ENCODE measurements at regions not wholly inside any gene's neighbourhood (a gene's known extent, or its start where the extent isn't known, plus 50 kb on each side); places are given as distances from the start of the nearest gene placed in this dataset.

DNA sequence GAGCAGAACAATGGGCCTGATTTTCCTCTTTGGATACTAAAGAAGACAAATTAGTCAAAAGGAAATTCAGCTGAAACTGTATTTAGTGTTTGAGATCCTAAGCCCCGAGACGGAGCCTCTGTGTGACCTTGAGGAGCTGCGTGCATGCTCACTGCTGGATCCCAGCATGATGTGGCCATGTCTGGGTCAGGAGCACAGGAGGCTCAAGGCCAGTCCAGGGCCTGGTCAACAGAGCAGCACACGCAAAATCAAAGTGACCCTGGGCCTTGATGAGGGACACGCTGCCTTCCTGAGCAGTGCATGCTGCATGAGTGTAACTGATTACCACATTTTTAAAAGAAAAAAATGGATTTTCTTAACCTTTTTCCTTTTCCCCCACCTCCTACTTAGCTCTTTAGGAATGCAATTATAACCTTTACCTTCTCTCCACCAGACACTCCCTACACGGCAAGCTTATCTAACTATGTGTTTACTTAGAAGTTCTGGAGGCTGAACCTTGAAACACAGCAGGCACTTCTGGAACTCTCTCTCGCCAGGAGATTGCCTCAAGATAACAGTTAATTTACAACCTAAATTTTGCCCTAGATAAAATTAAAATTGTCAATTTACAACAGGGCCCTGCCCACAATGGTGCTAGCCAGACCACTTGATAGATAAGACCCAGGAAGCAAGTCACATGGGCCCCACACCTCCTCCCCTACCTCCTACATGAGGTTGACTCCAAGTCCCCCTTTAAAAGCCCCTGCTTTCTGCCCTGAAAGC, 144.6 kb downstream of the LRIG2 start:
- H3K27ac ChIP-seq: no peak overlapping the region
- H3K4me1 ChIP-seq: no peaks in the 10 kb centered on the region
- H3K27me3 ChIP-seq: no peaks in the 10 kb centered on the region
- no peaks in the 10 kb centered on the region for H3K36me3 ChIP-seq
- no peak overlapping the region for H3K9ac ChIP-seq
- H3K4me3 ChIP-seq: no peak overlapping the region
- TF ChIP-seq Cebpa-rat (IDR thresholded peaks at IDR 0.05): no peak
- peaks cover 9% of the 10 kb centered on the region; the same call in 1 of the 2 replicates for H3K9me3 ChIP-seq
- H4K20me1 ChIP-seq: no peaks in the 10 kb centered on the region
- no peak overlapping the region for H3K4me2 ChIP-seq

DNA sequence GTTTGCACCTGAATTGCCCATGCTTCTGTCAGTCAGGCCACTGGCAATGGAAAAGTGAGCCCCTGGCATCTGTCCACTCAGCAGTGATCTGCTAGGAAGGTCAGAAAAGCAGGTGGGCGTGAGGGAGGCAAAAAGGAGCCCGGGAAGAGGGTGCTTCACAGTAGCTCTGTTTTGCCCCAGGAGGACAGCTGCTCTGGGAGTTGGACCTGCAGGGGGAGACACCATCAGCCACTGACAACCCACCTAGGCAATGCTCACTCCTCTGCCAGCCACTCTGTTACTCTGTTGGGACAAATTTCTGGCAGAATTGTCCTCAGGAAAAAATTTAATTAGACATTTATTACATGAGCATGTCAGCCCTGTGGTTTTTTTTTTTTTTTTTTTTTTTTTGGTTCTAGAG, 146.4 kb downstream of the LRIG2 start:
- no peak overlapping the region for H3K27ac ChIP-seq
- peaks cover 8% of the 10 kb centered on the region; the same call in 1 of the 2 replicates for H3K9me3 ChIP-seq
- no peak overlapping the region for H3K4me3 ChIP-seq
- H3K4me2 ChIP-seq: no peak overlapping the region
- H4K20me1 ChIP-seq: no peaks in the 10 kb centered on the region
- no peaks in the 10 kb centered on the region for H3K27me3 ChIP-seq
- no peak for TF ChIP-seq Cebpa-rat (IDR thresholded peaks at IDR 0.05)
- no peaks in the 10 kb centered on the region for H3K36me3 ChIP-seq
- no peak overlapping the region for H3K9ac ChIP-seq
- H3K4me1 ChIP-seq: no peaks in the 10 kb centered on the region

DNA sequence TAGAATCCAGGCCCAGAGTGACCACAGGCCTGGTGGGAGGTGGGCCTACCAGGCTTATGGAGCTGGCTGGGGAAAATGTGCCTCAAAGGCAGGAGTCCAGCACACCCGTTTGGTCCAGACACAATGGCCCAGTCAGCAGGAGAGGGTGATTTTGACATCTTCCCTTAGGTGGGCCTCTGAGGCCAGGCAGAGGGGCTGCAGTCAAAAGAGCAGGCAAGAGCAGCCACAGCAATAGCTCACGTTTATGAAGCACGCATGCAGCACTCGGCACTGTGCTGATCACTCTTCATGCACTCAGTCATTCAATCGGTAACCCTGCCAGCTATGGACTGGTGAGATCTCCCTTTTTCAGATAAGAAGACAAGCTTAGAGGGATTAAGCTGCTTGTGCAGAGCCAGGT, 146.8 kb downstream of the LRIG2 start:
- no peaks in the 10 kb centered on the region for H4K20me1 ChIP-seq
- no peaks in the 10 kb centered on the region for H3K4me1 ChIP-seq
- TF ChIP-seq Cebpa-rat (IDR thresholded peaks at IDR 0.05): no peak
- H3K27me3 ChIP-seq: no peaks in the 10 kb centered on the region
- H3K27ac ChIP-seq: no peak overlapping the region
- H3K36me3 ChIP-seq: no peaks in the 10 kb centered on the region
- H3K4me3 ChIP-seq: no peak overlapping the region
- peaks cover 4% of the 10 kb centered on the region; the same call in 1 of the 2 replicates for H3K9me3 ChIP-seq
- no peak overlapping the region for H3K4me2 ChIP-seq
- no peak overlapping the region for H3K9ac ChIP-seq

DNA sequence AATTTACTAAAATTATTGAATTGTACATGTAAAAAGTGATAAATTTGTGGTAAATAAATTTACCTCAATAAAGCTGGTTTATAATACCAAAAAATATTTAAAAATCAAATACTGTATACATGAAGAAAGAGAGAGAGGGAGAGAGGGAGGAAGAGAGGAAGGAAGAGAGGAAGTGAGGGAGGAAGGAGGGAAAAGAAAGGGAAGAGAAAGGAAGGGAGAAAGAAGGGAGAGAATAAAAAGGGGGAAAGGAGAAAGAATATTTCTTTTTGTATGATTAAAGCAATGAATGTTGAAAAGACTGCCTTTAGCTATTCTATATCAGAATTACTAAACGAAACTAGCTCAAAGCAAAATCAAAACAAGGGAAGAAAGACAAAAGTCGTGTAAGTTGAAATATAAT, 150.0 kb downstream of the LRIG2 start:
- H3K4me1 ChIP-seq: no peaks in the 10 kb centered on the region
- H4K20me1 ChIP-seq: no peaks in the 10 kb centered on the region
- H3K9ac ChIP-seq: no peak overlapping the region
- H3K4me2 ChIP-seq: no peak overlapping the region
- H3K4me3 ChIP-seq: no peak overlapping the region
- no peaks in the 10 kb centered on the region for H3K27me3 ChIP-seq
- H3K36me3 ChIP-seq: no peaks in the 10 kb centered on the region
- TF ChIP-seq Cebpa-rat (IDR thresholded peaks at IDR 0.05): no peak
- no peak overlapping the region for H3K27ac ChIP-seq
- no peaks in the 10 kb centered on the region for H3K9me3 ChIP-seq

DNA sequence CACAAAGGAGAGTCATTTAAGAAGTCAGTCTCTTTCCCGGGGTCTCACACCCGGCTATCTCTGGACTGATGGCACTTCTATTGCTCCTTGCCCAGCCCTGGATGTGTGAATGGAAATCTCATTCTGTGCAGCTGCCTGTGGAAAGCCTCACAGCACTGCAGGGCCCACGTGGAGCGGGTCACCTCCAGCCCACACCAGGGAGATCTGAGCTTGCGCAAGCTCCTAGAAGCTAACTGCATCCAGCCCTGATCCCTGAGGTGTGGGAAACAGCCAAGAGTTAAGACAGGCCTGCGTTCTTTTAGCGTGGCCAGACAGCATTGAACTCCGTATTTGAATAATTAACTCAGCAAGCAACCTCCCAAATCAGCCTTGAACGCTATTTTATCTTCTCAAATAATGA, 150.5 kb downstream of the LRIG2 start:
- no peak for TF ChIP-seq Cebpa-rat (IDR thresholded peaks at IDR 0.05)
- Histone ChIP-seq H3K27me3 (no peaks in the 10 kb centered on the region), H4K20me1 (no peaks in the 10 kb centered on the region), H3K4me3 (no peak overlapping the region), H3K4me1 (no peaks in the 10 kb centered on the region), H3K36me3 (no peaks in the 10 kb centered on the region), H3K4me2 (no peak overlapping the region), H3K9me3 (no peaks in the 10 kb centered on the region), H3K27ac (no peak overlapping the region), H3K9ac (no peak overlapping the region)

DNA sequence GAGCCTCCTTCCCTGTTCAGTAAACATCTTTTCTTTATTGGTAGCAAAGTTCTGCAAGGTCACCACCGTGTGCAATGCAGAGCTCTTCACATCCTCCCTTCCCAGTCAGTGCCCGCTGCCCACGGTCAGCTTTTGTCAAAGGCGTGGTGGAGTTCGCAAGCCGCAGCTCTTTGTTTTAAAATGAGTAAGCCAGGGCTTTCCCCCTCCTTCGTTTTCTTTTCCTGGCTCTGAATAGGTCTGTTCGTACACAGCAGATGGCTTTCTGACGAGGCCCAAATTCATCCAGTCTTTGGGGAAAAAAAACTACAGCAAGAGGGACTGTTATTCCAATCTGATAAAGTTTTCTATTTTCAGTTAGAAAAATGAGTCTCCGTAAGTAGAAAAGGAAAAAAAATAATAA, 153.2 kb downstream of the LRIG2 start:
- no peak overlapping the region for H3K4me3 ChIP-seq
- H3K9ac ChIP-seq: no peak overlapping the region
- no peaks in the 10 kb centered on the region for H3K4me1 ChIP-seq
- no peak for TF ChIP-seq Cebpa-rat (IDR thresholded peaks at IDR 0.05)
- no peak overlapping the region for H3K27ac ChIP-seq
- H4K20me1 ChIP-seq: no peaks in the 10 kb centered on the region
- no peaks in the 10 kb centered on the region for H3K9me3 ChIP-seq
- H3K4me2 ChIP-seq: no peak overlapping the region
- H3K27me3 ChIP-seq: no peaks in the 10 kb centered on the region
- no peaks in the 10 kb centered on the region for H3K36me3 ChIP-seq

DNA sequence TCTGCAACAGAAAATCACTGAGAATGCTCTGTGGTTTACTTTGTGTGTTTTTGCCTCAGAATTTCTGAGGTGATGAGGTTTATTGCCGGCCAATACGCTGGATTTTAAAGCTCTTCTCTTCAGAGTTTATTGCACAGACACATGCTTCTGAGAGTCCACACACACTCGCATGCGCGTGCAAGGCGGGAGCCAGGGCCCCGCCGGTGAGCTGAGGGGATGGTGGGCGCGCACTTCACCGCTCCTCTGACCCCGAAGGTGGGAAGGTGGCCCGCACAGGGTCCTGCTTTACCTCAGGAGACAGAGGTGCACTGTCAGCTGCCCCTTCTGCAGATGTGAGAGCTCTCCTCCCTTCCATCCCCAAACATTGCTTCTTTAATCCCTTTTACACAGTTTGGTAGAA, 158.4 kb upstream of the MAGI3 start:
- H3K9ac ChIP-seq: no peak overlapping the region
- no peaks in the 10 kb centered on the region for H3K4me1 ChIP-seq
- no peak overlapping the region for H3K27ac ChIP-seq
- no peaks in the 10 kb centered on the region for H3K27me3 ChIP-seq
- no peak for TF ChIP-seq Cebpa-rat (IDR thresholded peaks at IDR 0.05)
- no peak overlapping the region for H3K4me3 ChIP-seq
- H3K36me3 ChIP-seq: no peaks in the 10 kb centered on the region
- no peak overlapping the region for H3K4me2 ChIP-seq
- H4K20me1 ChIP-seq: no peaks in the 10 kb centered on the region
- no peaks in the 10 kb centered on the region for H3K9me3 ChIP-seq

DNA sequence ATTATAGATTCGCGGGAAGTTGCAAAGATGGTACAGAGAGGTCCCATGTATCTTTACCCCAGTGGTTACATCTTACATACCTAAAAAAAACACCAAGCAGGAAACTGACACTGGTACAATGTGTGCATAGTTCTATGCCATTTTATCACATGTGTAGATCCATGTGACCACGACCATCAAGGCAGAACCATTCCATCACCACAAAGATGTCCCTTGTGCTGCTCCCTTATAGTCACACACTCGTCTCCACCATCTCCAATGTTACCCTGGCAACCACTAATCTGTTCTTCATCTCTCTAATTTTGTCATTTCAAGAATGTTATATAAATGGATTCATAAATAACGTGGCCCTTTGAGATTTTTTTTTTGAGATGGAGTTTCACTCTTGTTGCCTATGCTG, 156.9 kb upstream of the MAGI3 start:
- Histone ChIP-seq H3K27me3 (no peaks in the 10 kb centered on the region), H3K4me2 (no peak overlapping the region), H3K36me3 (no peaks in the 10 kb centered on the region), H3K9me3 (no peaks in the 10 kb centered on the region), H3K4me1 (no peaks in the 10 kb centered on the region), H4K20me1 (no peaks in the 10 kb centered on the region), H3K9ac (no peak overlapping the region), H3K4me3 (no peak overlapping the region), H3K27ac (no peak overlapping the region)
- TF ChIP-seq Cebpa-rat (IDR thresholded peaks at IDR 0.05): no peak

DNA sequence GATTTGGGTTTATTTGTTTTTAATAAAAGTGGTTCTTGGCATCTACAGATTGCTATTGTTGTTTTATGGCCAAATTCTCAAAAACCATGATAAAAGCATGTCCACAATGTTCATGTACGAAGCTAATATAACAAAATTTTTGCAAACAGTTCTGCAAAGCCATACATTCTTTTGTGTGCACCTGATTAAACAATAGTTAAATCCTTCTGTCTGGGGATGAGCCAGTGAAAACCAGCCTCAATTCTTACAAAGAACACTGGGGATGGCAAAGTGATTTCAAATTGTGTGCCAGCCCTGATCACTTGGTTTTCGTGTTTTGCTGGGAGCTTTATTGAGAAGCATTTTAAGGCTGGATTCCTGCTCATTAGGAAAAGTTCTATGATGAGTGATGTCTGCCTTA, 149.1 kb upstream of the MAGI3 start:
- no peaks in the 10 kb centered on the region for H4K20me1 ChIP-seq
- no peak overlapping the region for H3K4me2 ChIP-seq
- no peak overlapping the region for H3K9ac ChIP-seq
- H3K36me3 ChIP-seq: no peaks in the 10 kb centered on the region
- TF ChIP-seq Cebpa-rat (IDR thresholded peaks at IDR 0.05): no peak
- H3K4me3 ChIP-seq: no peak overlapping the region
- no peaks in the 10 kb centered on the region for H3K27me3 ChIP-seq
- H3K4me1 ChIP-seq: no peaks in the 10 kb centered on the region
- no peak overlapping the region for H3K27ac ChIP-seq
- H3K9me3 ChIP-seq: no peaks in the 10 kb centered on the region

DNA sequence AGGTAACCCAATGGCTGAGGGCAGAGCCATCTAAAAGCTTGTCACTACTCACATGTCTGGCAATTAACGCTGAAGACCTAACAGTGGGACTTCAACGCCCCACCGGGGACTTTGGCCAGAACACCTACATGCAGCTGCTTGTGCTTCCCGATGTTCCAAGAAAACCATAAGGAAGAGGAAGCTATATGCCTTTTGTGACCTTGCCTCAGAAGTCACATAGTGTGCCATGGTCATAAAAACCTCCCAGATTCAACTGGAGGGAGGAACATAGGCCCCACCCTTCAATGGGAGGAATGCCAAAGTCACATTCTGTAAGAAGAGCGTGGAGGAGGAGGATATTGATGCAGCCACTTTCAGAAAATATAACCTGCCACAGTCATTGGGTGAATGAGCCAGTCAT, 147.8 kb upstream of the MAGI3 start:
- no peak for TF ChIP-seq Cebpa-rat (IDR thresholded peaks at IDR 0.05)
- H3K4me2 ChIP-seq: no peak overlapping the region
- no peaks in the 10 kb centered on the region for H4K20me1 ChIP-seq
- no peaks in the 10 kb centered on the region for H3K4me1 ChIP-seq
- no peaks in the 10 kb centered on the region for H3K9me3 ChIP-seq
- no peaks in the 10 kb centered on the region for H3K27me3 ChIP-seq
- no peak overlapping the region for H3K9ac ChIP-seq
- no peak overlapping the region for H3K27ac ChIP-seq
- no peaks in the 10 kb centered on the region for H3K36me3 ChIP-seq
- H3K4me3 ChIP-seq: no peak overlapping the region

DNA sequence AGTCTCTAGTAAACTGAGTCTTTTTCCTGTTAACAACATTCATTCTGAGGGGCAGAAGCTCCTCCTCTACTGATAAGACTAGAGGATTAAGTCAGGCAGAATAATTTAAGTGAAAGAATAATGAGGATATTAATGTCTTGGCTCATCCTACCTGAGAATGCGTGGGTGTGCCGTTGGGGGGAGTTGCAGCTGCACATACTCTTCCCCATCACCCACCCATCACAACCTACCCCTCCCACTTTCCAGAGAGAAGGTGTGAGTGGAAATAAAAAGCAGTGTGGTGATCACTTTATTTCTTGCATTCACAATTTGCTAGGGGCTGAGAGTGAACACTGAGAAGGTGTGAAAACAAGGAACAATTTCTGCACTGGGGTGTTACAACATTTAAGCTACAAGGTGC, 146.8 kb upstream of the MAGI3 start:
- no peaks in the 10 kb centered on the region for H3K36me3 ChIP-seq
- no peak for TF ChIP-seq Cebpa-rat (IDR thresholded peaks at IDR 0.05)
- no peaks in the 10 kb centered on the region for H3K4me1 ChIP-seq

More for the DNA sequence above, 146.8 kb upstream of the MAGI3 start:
- H3K27me3 ChIP-seq: no peaks in the 10 kb centered on the region
- no peak overlapping the region for H3K27ac ChIP-seq
- H3K4me3 ChIP-seq: no peak overlapping the region
- no peaks in the 10 kb centered on the region for H3K9me3 ChIP-seq
- H3K9ac ChIP-seq: no peak overlapping the region
- H3K4me2 ChIP-seq: no peak overlapping the region
- no peaks in the 10 kb centered on the region for H4K20me1 ChIP-seq

All from BLaER1 (cell line).